Stimulated activated memory B cell treated with anti-CD40 and anti-IgM and Interleukin-4, amounts not matched to agents 10 μg/mL and 1 μg/mL and 100 μg/mL, for 72 hours (primary cell): ENCODE measurements at regions not wholly inside any gene's neighbourhood (a gene's known extent, or its start where the extent isn't known, plus 50 kb on each side); places are given as distances from the start of the nearest gene placed in this dataset.

Source experiments
- ATAC-seq: fragments of 150-1000 bp; cut with Tn5 transposase; 2 replicates; pipeline ENCODE4 v1.10.0; 2021
- H3K27ac Mint-ChIP-seq: one replicate; pipeline ENCODE4 v1.8.0; 2022; ENCODE audit warnings: mild to moderate bottlenecking, mixed read lengths
- H3K27me3 Mint-ChIP-seq: one replicate; pipeline ENCODE4 v1.8.0; 2022; ENCODE audit warnings: mixed read lengths
- H3K36me3 Mint-ChIP-seq: one replicate; pipeline ENCODE4 v1.8.0; 2022; ENCODE audit warnings: mixed read lengths
- H3K4me1 Mint-ChIP-seq: one replicate; pipeline ENCODE4 v1.8.0; 2022; ENCODE audit warnings: mixed read lengths
- H3K4me3 Mint-ChIP-seq: one replicate; pipeline ENCODE4 v1.8.0; 2022; ENCODE audit warnings: mild to moderate bottlenecking, moderate library complexity, mixed read lengths
- H3K9me3 Mint-ChIP-seq: one replicate; pipeline ENCODE4 v1.8.0; 2022; ENCODE audit warnings: mixed read lengths

DNA sequence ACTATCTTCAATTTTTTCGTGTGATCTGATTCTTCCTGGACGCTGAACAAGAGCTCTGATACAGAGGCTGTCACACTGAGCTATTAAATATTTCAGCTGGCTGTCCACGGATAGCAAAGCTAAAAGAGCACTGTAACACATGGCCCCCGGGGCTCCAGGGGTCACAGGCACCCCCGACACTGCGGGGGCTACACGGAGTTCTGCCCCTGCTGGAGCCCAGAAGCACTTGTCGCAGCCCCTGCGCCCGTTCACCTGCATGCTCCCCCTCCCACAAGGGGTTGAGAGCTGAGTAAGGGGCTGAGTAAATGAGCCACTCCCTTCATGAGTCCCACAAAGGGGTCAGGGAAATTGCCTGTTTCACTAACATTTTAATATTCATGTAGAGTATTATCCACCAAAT is 316.3 kb downstream of the TMEM167A start:
- Mint-ChIP-seq H3K36me3 (no peaks in the 10 kb centered on the region), H3K4me1 (no peaks in the 10 kb centered on the region), H3K27ac (no peak overlapping the region), H3K9me3 (no peaks in the 10 kb centered on the region), H3K27me3 (no peaks in the 10 kb centered on the region), H3K4me3 (no peak overlapping the region)
- ATAC-seq: no peak

GRCh38 chr5:82758881-82759280 is 318.3 kb downstream of the TMEM167A start:
- Mint-ChIP-seq H3K27ac (no peak overlapping the region), H3K27me3 (no peaks in the 10 kb centered on the region), H3K36me3 (no peaks in the 10 kb centered on the region), H3K4me1 (no peaks in the 10 kb centered on the region), H3K9me3 (no peaks in the 10 kb centered on the region), H3K4me3 (no peak overlapping the region)
- no peak for ATAC-seq

DNA sequence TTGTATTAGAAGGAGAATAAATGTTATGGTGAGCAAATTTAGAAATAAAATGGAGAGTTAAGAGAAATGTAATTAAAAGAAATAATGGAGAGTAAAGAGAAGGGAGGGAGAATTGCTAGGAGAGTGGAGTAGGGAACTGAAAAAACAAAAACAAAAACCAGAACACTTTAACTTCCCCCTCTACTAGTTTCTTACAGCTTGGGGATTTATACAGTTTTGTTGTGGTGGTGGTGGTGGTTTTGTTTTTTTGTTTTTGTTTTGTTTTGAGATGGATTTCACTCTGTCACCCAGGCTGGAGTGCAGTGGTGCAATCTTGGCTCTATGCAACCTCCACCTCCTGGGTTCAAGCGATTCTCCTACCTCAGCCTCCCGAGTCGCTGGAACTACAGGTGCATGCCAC is 322.4 kb downstream of the TMEM167A start:
- Mint-ChIP-seq H3K27me3 (no peaks in the 10 kb centered on the region), H3K4me1 (no peaks in the 10 kb centered on the region), H3K4me3 (no peak overlapping the region), H3K36me3 (no peaks in the 10 kb centered on the region), H3K9me3 (peaks cover 4% of the 10 kb centered on the region), H3K27ac (no peak overlapping the region)
- peak; percentile 12 for ATAC-seq

- H3K36me3 Mint-ChIP-seq: no peaks in the 10 kb centered on the region
- no peaks in the 10 kb centered on the region for H3K4me1 Mint-ChIP-seq
- no peak for ATAC-seq
- peaks cover 4% of the 10 kb centered on the region for H3K9me3 Mint-ChIP-seq
- no peak overlapping the region for H3K27ac Mint-ChIP-seq
- no peak overlapping the region for H3K4me3 Mint-ChIP-seq
- no peaks in the 10 kb centered on the region for H3K27me3 Mint-ChIP-seq
Observed at GRCh38 chr5:82754036-82754746, 323.0 kb downstream of the TMEM167A start.

GRCh38 chr5:82753374-82753773 is 323.8 kb downstream of the TMEM167A start:
- Mint-ChIP-seq H3K36me3 (no peaks in the 10 kb centered on the region), H3K4me1 (no peaks in the 10 kb centered on the region), H3K27me3 (no peaks in the 10 kb centered on the region), H3K4me3 (no peak overlapping the region), H3K9me3 (peaks cover 4% of the 10 kb centered on the region), H3K27ac (no peak overlapping the region)
- no peak for ATAC-seq

DNA sequence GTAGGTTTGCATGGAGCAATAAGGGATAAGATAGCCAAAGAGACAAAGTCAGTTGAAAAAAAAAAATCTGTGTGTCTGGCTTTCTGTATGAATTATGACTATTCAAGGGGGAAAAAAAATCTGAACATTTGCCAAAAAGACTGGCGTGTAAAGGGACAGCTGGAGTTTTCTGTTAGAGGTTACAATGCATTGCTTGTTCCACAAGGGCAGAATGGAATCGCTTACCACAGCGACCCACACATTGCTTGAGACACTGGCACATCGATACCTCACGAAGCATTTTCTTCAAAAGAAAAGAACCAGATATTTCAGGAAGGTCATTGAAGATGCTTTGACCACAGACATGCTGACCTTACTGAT is 327.8 kb downstream of the TMEM167A start:
- H3K27me3 Mint-ChIP-seq: no peaks in the 10 kb centered on the region
- ATAC-seq: no peak
- no peak overlapping the region for H3K4me3 Mint-ChIP-seq
- no peaks in the 10 kb centered on the region for H3K36me3 Mint-ChIP-seq
- H3K4me1 Mint-ChIP-seq: no peaks in the 10 kb centered on the region
- H3K27ac Mint-ChIP-seq: no peak overlapping the region
- H3K9me3 Mint-ChIP-seq: peaks cover 4% of the 10 kb centered on the region

DNA sequence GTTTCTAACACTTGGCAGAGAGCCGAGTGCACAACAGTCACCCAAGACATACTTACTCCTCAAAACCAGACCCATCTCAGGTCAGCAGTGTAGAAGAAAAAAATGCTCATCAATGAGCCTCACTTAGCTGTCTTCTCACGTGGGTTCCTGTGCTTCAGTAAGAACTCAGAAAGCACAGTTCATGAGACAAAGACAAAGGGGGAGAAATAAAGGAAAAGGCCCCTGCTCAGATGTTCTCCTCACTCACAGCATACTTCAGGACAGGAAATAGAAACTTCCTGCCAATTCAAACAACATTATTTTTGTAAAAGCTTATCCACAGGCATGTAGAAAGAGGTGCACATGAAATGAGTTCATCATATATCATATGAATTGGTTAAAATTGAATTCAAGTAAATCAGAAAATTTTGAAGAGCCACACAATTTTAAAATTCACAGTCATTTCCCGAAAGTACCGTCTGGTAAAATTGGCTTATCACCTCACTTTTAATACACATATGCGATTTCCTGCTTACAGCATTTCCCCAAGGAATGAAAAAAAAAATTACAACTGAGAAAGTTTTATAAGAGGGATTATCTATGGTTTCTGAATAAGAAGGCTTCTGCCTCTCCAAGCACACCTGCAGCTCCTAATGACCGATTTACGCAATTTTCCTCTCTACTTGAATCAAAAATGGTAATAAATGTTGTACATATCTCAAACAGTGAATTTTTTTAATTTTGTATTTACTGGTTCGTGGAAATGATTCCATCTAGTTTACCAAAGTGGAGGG is 328.3 kb downstream of the TMEM167A start:
- no peaks in the 10 kb centered on the region for H3K27me3 Mint-ChIP-seq
- H3K4me3 Mint-ChIP-seq: no peak overlapping the region
- ATAC-seq: no peak
- no peaks in the 10 kb centered on the region for H3K4me1 Mint-ChIP-seq
- no peak overlapping the region for H3K27ac Mint-ChIP-seq
- peaks cover 4% of the 10 kb centered on the region for H3K9me3 Mint-ChIP-seq
- no peaks in the 10 kb centered on the region for H3K36me3 Mint-ChIP-seq

DNA sequence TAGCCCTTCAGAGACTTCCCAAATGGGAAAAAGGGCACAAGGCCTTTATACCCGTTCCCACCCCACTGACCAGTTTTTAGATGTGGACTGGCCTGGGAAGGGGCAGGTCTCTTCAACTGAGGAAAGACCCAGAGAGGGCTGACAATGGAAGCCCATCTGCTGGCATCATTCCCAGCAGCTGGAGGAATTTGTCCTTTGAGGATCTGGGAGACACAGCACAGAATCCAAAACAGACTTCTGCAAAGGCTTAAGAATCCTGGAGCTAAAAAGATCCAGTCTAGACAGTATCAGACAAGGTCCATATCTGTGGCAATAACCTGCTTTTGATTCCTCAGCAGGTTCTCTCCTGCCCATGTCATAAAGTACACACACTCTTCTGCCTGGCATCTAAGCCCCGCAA is 329.2 kb downstream of the TMEM167A start:
- no peaks in the 10 kb centered on the region for H3K4me1 Mint-ChIP-seq
- no peak overlapping the region for H3K27ac Mint-ChIP-seq
- no peaks in the 10 kb centered on the region for H3K27me3 Mint-ChIP-seq
- no peak overlapping the region for H3K4me3 Mint-ChIP-seq
- peaks cover 4% of the 10 kb centered on the region for H3K9me3 Mint-ChIP-seq
- peak; percentile 56 for ATAC-seq
- H3K36me3 Mint-ChIP-seq: no peaks in the 10 kb centered on the region

DNA sequence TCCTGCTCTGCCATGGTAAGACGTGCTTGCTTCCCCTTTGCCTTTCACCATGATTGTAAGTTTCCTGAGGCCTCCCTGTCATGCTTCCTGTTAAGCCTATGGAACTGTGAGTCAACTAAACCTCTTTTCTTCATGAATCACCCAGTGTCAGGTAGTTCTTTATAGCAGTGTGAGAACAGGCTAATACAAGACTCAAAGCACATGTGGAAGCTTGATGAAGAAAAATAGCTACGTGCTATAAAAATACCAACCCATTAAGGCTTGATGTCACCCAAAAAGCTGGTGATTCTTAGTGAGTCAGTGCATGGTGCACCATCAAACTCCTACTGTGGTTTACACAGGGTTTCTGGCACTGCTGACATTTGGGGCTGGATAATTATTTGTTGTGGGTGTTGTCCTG is 332.2 kb downstream of the TMEM167A start:
- Mint-ChIP-seq H3K27ac (no peak overlapping the region), H3K27me3 (no peaks in the 10 kb centered on the region), H3K4me1 (no peaks in the 10 kb centered on the region), H3K4me3 (no peak overlapping the region), H3K36me3 (no peaks in the 10 kb centered on the region), H3K9me3 (no peaks in the 10 kb centered on the region)
- ATAC-seq: no peak

- Mint-ChIP-seq H3K4me1 (no peaks in the 10 kb centered on the region), H3K9me3 (no peaks in the 10 kb centered on the region), H3K36me3 (no peaks in the 10 kb centered on the region), H3K4me3 (no peak overlapping the region), H3K27ac (no peak overlapping the region), H3K27me3 (no peaks in the 10 kb centered on the region)
- ATAC-seq: no peak
Observed at GRCh38 chr5:82738681-82739269, 338.4 kb downstream of the TMEM167A start.

DNA sequence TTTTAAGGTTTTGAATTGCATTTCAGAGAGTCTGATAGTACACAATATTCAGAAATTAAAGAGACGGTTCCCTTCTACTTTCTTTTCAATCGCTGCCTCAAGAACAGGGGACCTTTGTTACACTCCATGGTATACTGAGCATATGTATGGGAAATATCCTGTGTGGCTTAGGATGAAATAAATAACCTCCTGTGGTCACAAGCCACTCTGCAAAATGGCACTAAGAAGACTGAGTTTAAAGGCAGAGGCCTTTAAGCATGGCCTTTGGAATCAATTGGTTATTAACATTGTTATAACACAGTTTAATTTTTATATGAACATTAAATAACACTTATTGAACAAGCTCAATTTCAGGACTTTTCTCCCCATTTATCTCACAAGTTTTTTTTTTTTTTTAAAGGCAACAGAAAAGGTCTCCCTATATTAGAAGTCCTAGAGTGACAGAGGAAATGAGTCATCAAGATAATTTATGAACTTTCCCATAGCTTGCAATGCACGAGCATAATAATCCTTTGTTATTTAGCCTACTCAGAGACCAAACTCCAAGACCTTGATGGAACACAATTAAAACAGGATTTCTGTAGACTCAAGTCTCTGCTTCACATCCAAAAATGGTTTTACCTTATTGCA is 341.9 kb downstream of the TMEM167A start:
- Mint-ChIP-seq H3K36me3 (no peaks in the 10 kb centered on the region), H3K27me3 (no peaks in the 10 kb centered on the region), H3K27ac (no peak overlapping the region), H3K4me3 (no peak overlapping the region), H3K9me3 (peaks cover 9% of the 10 kb centered on the region), H3K4me1 (no peaks in the 10 kb centered on the region)
- ATAC-seq: no peak

DNA sequence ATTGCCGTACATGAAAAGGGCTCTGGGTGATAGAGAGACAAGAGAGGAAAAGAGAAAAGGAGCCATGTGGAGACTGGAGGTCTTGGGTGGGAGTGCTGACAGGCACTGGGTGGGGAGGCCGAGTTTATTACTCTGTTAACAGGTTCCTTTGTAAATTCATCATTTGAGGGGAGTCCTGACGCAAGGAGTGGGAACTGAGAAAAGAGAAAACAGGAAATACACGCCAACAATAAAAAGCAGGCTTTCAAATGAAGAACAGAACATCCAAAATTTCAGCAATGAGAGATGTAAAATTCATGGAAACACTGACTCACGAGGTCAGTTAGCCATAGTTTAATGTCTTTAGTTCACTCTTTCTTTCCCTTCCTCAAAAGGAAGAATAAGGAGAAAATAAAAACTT is 342.8 kb downstream of the TMEM167A start:
- Mint-ChIP-seq H3K4me3 (no peak overlapping the region), H3K27ac (no peak overlapping the region), H3K27me3 (no peaks in the 10 kb centered on the region), H3K4me1 (no peaks in the 10 kb centered on the region), H3K36me3 (no peaks in the 10 kb centered on the region), H3K9me3 (peaks cover 9% of the 10 kb centered on the region)
- ATAC-seq: no peak

GRCh38 chr5:82730913-82731312 is 346.3 kb downstream of the TMEM167A start:
- H3K4me1 Mint-ChIP-seq: no peaks in the 10 kb centered on the region
- no peak overlapping the region for H3K27ac Mint-ChIP-seq
- H3K4me3 Mint-ChIP-seq: no peak overlapping the region
- no peak for ATAC-seq
- no peaks in the 10 kb centered on the region for H3K27me3 Mint-ChIP-seq
- peaks cover 12% of the 10 kb centered on the region for H3K9me3 Mint-ChIP-seq
- no peaks in the 10 kb centered on the region for H3K36me3 Mint-ChIP-seq

DNA sequence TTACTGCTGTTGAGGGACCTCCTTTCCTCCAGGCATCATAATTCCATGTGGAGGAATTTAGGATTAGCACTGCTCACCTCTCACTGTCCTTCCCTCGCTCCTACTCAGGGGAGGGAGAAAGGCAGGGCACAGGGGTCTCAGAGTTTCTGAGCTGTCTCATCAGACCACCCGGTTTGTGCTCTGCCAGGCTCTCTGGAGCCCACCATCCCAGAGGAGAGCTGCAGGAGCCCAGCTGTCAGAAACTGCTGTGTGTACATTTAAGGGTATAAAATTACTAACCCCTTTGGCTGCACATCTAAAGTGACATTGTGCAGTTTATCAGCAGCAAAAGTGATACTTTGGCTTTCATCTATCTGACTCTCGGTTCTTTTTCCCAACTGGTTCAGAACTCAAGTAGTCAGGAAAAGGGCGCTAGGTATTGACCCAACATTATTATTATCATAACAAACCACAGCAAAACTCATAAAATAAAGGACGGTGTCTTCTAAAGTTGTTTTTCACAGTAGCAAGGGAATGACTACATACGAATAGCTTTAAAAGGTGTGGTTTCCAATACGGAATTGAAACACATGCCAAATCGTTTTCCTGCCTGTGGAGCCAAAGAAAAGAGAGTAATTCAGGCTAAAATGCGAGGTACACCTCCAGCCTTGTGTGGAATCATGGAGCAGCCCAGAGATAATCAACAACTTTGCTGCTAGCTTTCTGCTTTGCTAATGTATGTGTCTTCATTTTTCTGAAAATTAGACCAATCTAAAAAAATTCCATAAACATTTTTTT is 348.1 kb downstream of the TMEM167A start:
- no peak for ATAC-seq
- H3K4me3 Mint-ChIP-seq: no peak overlapping the region
- H3K27me3 Mint-ChIP-seq: no peaks in the 10 kb centered on the region
- peaks cover 12% of the 10 kb centered on the region for H3K9me3 Mint-ChIP-seq
- no peaks in the 10 kb centered on the region for H3K36me3 Mint-ChIP-seq
- no peak overlapping the region for H3K27ac Mint-ChIP-seq
- no peaks in the 10 kb centered on the region for H3K4me1 Mint-ChIP-seq

DNA sequence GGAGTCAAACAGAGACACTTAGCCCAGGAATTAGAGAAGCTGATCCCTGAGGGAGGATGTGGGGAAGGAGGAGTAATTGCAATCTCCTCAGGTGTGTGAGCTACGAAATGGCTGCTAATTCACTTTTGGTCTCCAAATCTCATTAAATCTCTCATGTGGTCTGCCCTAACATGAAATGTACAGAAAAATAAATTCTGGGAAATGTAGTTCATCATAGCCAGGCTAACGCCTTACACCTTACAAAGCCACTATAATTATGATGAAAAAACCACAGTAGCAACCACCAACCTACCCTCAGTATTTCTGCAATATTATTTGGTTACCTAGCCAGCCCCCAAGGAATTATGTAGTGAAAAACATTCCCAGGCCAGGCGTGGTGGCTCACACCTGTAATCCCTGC is 354.0 kb downstream of the TMEM167A start:
- H3K4me3 Mint-ChIP-seq: no peak overlapping the region
- no peaks in the 10 kb centered on the region for H3K36me3 Mint-ChIP-seq
- no peaks in the 10 kb centered on the region for H3K27me3 Mint-ChIP-seq
- ATAC-seq: no peak
- no peak overlapping the region for H3K27ac Mint-ChIP-seq
- peaks cover 2% of the 10 kb centered on the region for H3K9me3 Mint-ChIP-seq
- H3K4me1 Mint-ChIP-seq: no peaks in the 10 kb centered on the region
